Testis (tissue), 2 donors: ENCODE measurements at regions not wholly inside any gene's neighbourhood (a gene's known extent, or its start where the extent isn't known, plus 50 kb on each side); places are given as distances from the start of the nearest gene placed in this dataset.

Experiments
- POLR2A ChIP-seq: fragments of 450-650 bp; IDR thresholded peaks from one replicate; pipeline ENCODE4 v1.6.1; 2017; ENCODE audit warnings: antibody characterized with exemption, mild to moderate bottlenecking, moderate library complexity
- TF ChIP-seq, protein P1 (sequence below), 3 experiments: fragments of 450-650 bp in 2 of 3; fragments of 200-600 bp in 1 of 3; sonication (generic) in 1 of 3; IDR thresholded peaks; one replicate each; pipeline ENCODE4 v1.5.1; 2016 to 2019; ENCODE audit warnings: antibody characterized with exemption in 3 of 3, mild to moderate bottlenecking in 2 of 3, moderate library complexity in 1 of 3

DNA sequence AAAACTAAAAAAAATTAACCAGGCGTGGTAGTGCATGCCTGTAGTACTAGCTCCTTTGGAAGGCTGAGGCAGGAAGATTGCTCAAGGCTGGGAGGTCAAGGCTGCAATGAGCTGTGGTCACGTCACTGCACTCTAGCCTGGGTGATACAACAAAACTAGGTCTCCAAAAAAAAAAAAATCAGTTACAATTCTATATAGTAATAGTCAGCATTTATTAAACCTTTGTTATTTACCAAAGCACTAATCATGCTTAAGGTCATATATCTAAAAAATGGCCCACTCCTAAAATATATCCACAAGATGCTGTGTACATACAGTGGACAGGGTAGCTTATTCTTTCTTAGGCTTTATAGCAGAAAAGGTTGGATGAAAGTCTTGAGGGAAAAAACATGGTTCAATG is 152.4 kb downstream of the TFAP2A start:
- TF ChIP-seq, protein P1, sequence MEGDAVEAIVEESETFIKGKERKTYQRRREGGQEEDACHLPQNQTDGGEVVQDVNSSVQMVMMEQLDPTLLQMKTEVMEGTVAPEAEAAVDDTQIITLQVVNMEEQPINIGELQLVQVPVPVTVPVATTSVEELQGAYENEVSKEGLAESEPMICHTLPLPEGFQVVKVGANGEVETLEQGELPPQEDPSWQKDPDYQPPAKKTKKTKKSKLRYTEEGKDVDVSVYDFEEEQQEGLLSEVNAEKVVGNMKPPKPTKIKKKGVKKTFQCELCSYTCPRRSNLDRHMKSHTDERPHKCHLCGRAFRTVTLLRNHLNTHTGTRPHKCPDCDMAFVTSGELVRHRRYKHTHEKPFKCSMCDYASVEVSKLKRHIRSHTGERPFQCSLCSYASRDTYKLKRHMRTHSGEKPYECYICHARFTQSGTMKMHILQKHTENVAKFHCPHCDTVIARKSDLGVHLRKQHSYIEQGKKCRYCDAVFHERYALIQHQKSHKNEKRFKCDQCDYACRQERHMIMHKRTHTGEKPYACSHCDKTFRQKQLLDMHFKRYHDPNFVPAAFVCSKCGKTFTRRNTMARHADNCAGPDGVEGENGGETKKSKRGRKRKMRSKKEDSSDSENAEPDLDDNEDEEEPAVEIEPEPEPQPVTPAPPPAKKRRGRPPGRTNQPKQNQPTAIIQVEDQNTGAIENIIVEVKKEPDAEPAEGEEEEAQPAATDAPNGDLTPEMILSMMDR (IDR thresholded peaks at IDR 0.05): no peak
- no peak for TF ChIP-seq POLR2A
